ENCODE measurements at regions not wholly inside any gene's neighbourhood (a gene's known extent, or its start where the extent isn't known, plus 50 kb on each side); places are given as distances from the start of the nearest gene placed in this dataset.

DNA sequence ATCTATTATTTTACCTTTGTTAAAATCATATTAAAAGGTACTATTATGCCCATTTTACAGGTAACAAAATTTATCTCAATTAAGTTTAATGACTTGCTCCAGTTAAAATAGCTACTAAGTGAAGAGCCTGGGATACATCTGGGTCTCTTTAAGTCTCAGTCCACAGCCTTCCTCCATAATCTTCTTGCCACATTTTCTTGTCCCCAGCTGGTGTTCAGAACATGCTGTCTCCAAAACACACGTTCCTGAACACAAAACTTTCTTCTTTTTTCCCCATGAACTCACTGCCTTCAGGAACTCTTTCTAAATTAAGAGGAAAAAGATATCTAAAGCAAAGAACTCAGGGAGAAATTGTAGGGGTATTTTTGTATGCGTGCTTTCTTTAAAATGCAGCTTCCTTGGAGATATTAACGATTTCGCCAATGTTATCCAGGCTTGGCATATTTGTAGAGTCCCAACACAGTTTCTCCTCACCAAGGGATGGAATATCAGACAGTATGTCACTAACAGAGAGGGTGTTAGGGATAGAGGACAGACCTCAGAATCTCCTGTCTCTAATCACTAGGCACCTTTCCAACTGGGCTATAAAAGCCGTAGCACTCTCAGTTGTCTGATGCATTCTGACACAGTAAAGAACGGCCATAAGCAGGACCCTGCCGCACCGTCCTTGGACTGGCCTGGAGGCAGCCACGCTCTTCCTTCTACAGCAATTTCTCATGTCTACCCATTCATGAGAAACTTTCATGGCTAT is 232.8 kb upstream of the BLID start:
- DNase-seq (ENCODE audit: low read depth, low spot score), result no peak

DNA sequence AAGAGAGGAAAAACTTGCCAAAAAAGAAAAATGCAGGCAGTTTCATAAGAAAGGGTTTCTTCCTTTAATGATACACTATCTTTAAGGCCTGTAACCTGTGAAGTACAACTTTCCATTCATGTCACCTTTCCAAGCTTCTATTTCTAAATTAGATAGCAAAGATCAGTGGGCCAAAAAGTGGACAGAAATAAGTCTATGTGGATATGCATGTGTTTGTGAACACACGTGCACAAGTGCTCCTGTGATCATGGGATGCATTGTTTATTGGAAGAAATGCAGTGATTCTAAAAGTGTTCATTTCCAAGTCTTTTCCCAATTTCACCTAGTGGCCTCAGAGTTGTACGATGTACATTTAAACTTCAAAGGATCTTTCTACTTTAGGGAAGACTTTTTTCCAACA is 230.0 kb upstream of the BLID start:
- DNase-seq (ENCODE audit: low read depth, low spot score), result no peak

GRCh38 chr11:122345586-122345985 is 229.6 kb upstream of the BLID start:
- no peak for DNase-seq (ENCODE audit: low read depth, low spot score)

DNA sequence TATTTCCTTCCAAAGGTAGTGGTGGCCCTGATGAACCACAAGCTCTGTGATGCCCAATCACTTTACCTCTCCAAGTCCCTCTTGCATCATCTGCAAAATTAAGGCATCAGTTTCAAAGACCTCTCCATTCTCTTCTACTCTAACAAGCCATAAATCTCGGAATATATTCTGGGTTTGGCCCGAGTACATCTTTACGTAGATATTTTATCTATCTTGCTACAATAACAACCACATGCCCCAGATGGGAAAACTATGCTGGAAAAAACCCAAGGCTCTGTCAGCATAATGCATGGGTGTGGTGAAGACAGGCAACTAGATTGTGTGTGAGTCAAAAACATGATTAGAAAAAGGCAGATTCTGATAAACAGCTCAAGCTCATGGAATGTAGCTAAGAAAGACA is 228.2 kb upstream of the BLID start:
- DNase-seq (ENCODE audit: low read depth, low spot score), result peak; percentile 85

GRCh38 chr11:122343210-122343609 is 227.2 kb upstream of the BLID start:
- peak; percentile 43 for DNase-seq (ENCODE audit: low read depth, low spot score)

DNA sequence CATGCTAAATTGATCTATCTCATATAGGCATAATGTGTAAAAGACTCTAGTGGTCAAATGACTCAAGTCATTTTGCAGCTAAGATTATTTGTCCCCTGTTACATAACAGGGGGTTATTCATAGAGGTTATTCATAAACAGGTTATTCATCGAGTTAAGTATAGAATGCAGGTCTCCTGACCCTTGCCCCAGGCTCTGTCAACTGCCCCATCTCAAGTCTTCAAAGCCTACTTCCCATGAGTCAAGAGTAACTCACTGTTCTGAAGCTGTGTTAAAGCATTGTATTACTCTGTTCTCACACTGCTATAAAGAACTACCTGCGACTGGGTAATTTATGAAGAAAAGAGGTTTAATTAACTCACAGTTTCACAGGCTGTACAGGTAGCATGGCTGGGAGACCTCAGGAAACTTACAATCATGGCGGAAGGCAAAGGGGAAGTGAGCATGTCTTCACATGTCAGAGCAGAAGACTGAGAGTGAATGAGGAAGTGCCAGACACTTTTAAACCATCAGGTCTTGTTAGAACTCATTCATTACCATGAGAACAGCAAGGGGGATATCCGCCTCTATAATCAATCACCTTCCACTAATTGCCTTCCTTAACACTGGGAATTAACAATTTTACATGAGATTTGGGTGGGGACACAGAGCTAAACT is 226.2 kb upstream of the BLID start:
- no peak for DNase-seq (ENCODE audit: low read depth, low spot score)

GRCh38 chr11:122341477-122341876 is 225.5 kb upstream of the BLID start:
- no peak for DNase-seq (ENCODE audit: low read depth, low spot score)

DNA sequence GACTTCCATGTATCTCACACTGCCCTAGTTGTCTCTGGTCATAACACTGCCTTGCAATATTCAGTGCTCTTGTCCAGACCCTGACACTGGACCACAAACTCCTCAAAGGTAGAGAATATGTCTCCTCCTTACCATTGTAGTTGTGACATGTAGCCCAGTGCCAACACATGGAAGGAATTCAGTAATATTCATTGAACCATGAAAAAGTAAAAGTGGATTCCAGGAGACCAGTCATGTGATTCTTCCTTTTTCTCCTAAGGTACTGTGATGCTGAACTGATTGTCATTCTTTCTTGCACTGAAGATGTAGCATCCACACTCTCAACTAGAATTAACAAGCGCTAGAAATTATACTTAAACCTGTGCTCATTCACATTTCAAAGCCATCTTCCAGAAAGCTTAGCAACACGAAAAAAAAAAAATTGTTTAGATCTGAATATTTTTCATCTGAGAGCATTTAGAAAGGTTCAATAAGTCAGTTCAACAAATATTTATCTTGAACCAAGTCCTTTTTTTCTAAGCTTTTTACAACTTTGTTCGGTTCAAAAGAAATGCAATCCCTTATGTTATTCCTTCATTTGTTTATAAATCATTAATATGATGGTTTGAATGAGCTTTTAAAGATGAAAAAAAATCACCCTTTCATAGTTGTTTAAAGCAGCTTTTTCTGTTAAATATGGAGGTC is 224.7 kb upstream of the BLID start:
- DNase-seq (ENCODE audit: low read depth, low spot score), result no peak

GRCh38 chr11:122339436-122340060 is 223.5 kb upstream of the BLID start:
- DNase-seq (ENCODE audit: low read depth, low spot score), result no peak

- no peak for DNase-seq (ENCODE audit: low read depth, low spot score)
Measured at GRCh38 chr11:122337704-122338103, 221.7 kb upstream of the BLID start.

DNA sequence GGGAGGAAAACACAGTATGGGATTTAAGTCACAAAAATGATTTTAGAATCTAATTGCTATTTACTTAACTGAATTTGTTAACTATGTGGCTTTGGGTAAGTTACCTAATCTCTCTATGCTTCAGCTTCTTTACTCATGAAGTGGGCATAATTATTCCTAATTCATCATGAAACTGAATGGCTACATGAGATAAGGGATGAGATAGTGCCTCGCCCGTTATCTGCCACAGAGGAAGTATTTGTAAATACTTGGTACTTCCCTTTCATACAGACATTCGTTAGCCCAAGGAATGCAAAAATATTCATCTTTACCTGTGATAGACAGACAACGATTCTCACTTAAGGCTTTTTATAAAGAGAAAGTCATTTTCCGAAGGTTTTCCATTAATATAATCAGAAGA is 221.2 kb upstream of the BLID start:
- no peak for DNase-seq (ENCODE audit: low read depth, low spot score)

GRCh38 chr11:122336706-122337105 is 220.7 kb upstream of the BLID start:
- DNase-seq (ENCODE audit: low read depth, low spot score), result no peak

- no peak for DNase-seq (ENCODE audit: low read depth, low spot score)
Measured at GRCh38 chr11:122334546-122335339, 218.7 kb upstream of the BLID start.

GRCh38 chr11:122333467-122333866 is 217.5 kb upstream of the BLID start:
- DNase-seq (ENCODE audit: low read depth, low spot score), result no peak

DNA sequence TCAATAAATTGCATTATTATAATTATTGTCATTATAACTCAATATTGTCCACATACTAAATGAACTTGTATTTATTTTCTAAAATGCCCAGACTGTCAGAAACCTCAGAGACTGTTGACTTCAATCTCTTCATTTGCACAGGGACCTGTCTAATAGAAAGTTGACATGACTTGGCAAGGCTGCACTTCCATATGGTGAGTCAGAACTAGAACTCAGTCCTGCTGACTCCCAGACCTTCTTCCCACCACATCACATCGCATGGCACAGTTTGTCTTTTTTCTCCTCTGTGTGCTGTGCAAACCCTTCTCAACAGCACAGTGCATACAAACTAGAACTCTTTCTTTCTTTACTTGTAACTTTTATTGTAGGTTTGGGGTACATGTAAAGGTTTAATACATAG is 215.1 kb upstream of the BLID start:
- no peak for DNase-seq (ENCODE audit: low read depth, low spot score)

GRCh38 chr11:122330279-122330965 is 214.4 kb upstream of the BLID start:
- no peak for DNase-seq (ENCODE audit: low read depth, low spot score)

- no peak for DNase-seq (ENCODE audit: low read depth, low spot score)
Measured at GRCh38 chr11:122327528-122327927, 211.5 kb upstream of the BLID start.

DNA sequence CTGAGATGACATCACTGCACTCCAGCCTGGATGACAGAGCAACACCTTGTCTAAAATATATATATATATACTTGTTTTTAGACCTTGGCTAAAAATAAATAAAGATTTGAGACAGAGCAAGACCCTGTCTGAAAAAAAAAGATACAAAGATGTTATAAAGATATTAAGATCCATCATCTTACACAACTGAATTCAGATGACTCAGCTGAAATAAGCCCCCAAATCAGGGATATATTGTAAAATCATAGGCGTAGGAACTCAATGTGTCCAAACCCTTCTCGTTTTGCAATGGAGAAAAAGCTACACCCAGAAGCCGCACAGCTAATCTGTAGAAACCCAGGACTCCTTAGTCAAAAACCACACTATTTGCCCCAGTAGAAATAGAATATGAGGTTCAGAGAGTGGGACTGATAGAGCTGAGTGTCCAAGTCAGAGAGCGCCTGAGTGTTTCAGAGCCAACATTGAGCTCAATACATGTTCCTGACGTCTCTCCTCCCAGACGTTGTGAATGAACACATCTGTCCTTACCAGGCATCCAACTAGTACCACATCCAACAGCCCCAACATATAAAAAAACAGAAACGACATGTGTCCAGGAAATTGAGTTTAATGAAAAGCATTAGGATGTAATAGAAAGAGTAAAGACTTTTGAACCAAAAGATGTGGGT is 207.9 kb upstream of the BLID start:
- no peak for DNase-seq (ENCODE audit: low read depth, low spot score)

- DNase-seq (ENCODE audit: low read depth, low spot score), result peak; percentile 32
Measured at GRCh38 chr11:122322329-122322728, 206.3 kb upstream of the BLID start.

DNA sequence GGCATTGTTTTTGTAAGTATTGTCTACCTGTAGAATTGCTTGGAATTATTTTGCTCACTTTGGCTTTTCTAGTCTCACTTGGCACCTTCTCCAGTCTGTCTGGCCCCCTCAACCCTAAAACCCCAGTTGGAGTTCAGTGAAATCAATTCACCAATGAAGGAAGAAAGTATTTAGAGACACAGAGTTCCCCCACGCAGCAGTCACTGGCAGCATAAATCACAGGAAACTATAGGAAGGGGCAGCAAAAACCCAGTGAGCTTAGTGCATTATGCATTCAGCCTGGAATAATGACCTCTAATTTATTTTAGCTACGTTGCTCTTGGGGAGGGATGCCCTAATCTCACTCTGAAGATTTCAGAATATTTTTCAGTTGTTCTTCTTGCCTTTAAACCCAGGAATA is 204.7 kb upstream of the BLID start:
- no peak for DNase-seq (ENCODE audit: low read depth, low spot score)

All from astrocyte of the hippocampus (primary cell).